Spleen (tissue), 11 donors: ENCODE measurements at regions not wholly inside any gene's neighbourhood (a gene's known extent, or its start where the extent isn't known, plus 50 kb on each side); places are given as distances from the start of the nearest gene placed in this dataset.

Source experiments
- DNase-seq: peaks from one replicate; pipeline ENCODE4 v3.0.0-alpha.2; 2020
- H3K27ac ChIP-seq, 8 donors: fragments of 200-600 bp; sonication (generic) in 7 of 8; 1 replicate in 4 of 8; 2 replicates in 4 of 8; pipeline versions ENCODE4 v1.5.0 to v1.8.0; 2016 to 2021; ENCODE audit warnings: inconsistent platforms in 4 of 8, mild to moderate bottlenecking in 4 of 8, moderate library complexity in 1 of 8
- H3K27me3 ChIP-seq, 7 donors: fragments of 200-600 bp; sonication (generic) in 6 of 7; replicated peaks in 1 of 7; 1 replicate in 4 of 7; 2 replicates in 3 of 7; pipeline versions ENCODE4 v1.5.0 to v1.8.0; 2016 to 2021; ENCODE audit warnings: inconsistent platforms in 3 of 7, mild to moderate bottlenecking in 1 of 7
- H3K36me3 ChIP-seq, 6 donors: fragments of 200-600 bp; sonication (generic) in 5 of 6; 1 replicate in 4 of 6; 2 replicates in 2 of 6; pipeline versions ENCODE4 v1.5.0 to v1.8.0; 2016 to 2021; ENCODE audit warnings: inconsistent platforms in 2 of 6
- H3K4me1 ChIP-seq, 6 donors: fragments of 200-600 bp; sonication (generic) in 5 of 6; 1 replicate in 3 of 6; 2 replicates in 3 of 6; pipeline versions ENCODE4 v1.5.0 to v1.8.0; 2016 to 2021; ENCODE audit warnings: inconsistent platforms in 3 of 6
- H3K4me3 ChIP-seq, 8 donors: fragments of 200-600 bp; sonication (generic) in 7 of 8; 1 replicate in 4 of 8; 2 replicates in 4 of 8; pipeline versions ENCODE4 v1.5.0 to v1.8.0; 2016 to 2021; ENCODE audit warnings: inconsistent platforms in 4 of 8, mild to moderate bottlenecking in 4 of 8, moderate library complexity in 2 of 8
- H3K9me3 ChIP-seq, 8 donors: fragments of 200-600 bp; sonication (generic) in 7 of 8; 1 replicate in 4 of 8; 2 replicates in 4 of 8; pipeline versions ENCODE4 v1.5.0 to v1.8.0; 2016 to 2021; ENCODE audit warnings: inconsistent platforms in 4 of 8
- CTCF ChIP-seq, 11 experiments: fragments of 200-600 bp in 7 of 11; fragments of 450-650 bp in 4 of 11; sonication (generic) in 4 of 11; IDR thresholded peaks in 8 of 11; conservative IDR thresholded peaks in 3 of 11; 1 replicate in 7 of 11; 2 replicates in 4 of 11; pipeline versions ENCODE4 v1.4.0 to v1.8.0; 2016 to 2021; ENCODE audit warnings: antibody characterized with exemption in 11 of 11, inconsistent platforms in 4 of 11, mild to moderate bottlenecking in 1 of 11
- POLR2A ChIP-seq, 3 donors: fragments of 450-650 bp; IDR thresholded peaks; one replicate each; pipeline ENCODE4 v1.5.1; 2017; ENCODE audit warnings: antibody characterized with exemption in 3 of 3, mild to moderate bottlenecking in 1 of 3
- POLR2AphosphoS5 ChIP-seq, 3 donors: sonication (generic); formaldehyde crosslinking; IDR thresholded peaks; one replicate each; pipeline ENCODE4 v1.5.1; 2017; ENCODE audit warnings: antibody characterized with exemption in 3 of 3
- WGBS, 5 donors: extraction: QIAGEN DNeasy Blood & Tissue Kit in 3 of 5; methylation state at CpG; one replicate each; pipeline versions ENCODE4 v1.1.5 to v1.1.7; 2013 to 2018; 5-methylcytosine and 5-hydroxymethylcytosine counted together
- intact Hi-C: fragments of 100-400 bp; cut with DNase I; formaldehyde crosslinking; loops from one replicate; pipeline ENCODE4 v1.15.0; 2023; ENCODE audit warnings: low total_unique reads
- donor health status: healthy with polysubstance abuse.
- donor health status: DM: no; HTN: no; CAD: no; lungs with moderate emphysema.
- donor health status: DM: no; HTN: no; CAD: no.
- donor health status: Bipolar disorder and iron deficiency.
- donor health status: healthy.
- donor health status: DM: no; HTN: no; CAD: no.
- donor health status: DM: yes; HTN: yes; CAD: no.

GRCh38 chr3:76245622-76246021 is 460.3 kb upstream of the ZNF717 start:
- H3K36me3 ChIP-seq, result no peaks in the 10 kb centered on the region
- H3K27me3 ChIP-seq, result no peaks in the 10 kb centered on the region
- no peak for DNase-seq
- TF ChIP-seq POLR2A (IDR thresholded peaks at IDR 0.05) (no peak), CTCF (IDR thresholded peaks at IDR 0.05 in 8 of 11, conservative IDR thresholded peaks at IDR 0.05 in 3 of 11) (no peak)
- H3K4me1 ChIP-seq, result no peaks in the 10 kb centered on the region
- H3K27ac ChIP-seq, result no peak overlapping the region
- H3K9me3 ChIP-seq, result peaks cover 0 to 16% (median 2%) of the 10 kb centered on the region in 8 donors
- intact Hi-C loops, result no loop called here
- H3K4me3 ChIP-seq, result no peak overlapping the region

- DNase-seq, result no peak
- TF ChIP-seq POLR2AphosphoS5 (IDR thresholded peaks at IDR 0.05) (no peak), POLR2A (IDR thresholded peaks at IDR 0.05) (no peak)
- WGBS, 5 donors, result 86 to 92% (median 88%) methylated on average over 1 of the region's 1 CpG
- intact Hi-C loops, result no loop called here
- H3K4me1 ChIP-seq, result no peaks in the 10 kb centered on the region
- H3K36me3 ChIP-seq, result no peaks in the 10 kb centered on the region
- H3K27ac ChIP-seq, result no peak overlapping the region
- H3K9me3 ChIP-seq, result peaks cover 0 to 11% (median 0%) of the 10 kb centered on the region in 8 donors
- H3K4me3 ChIP-seq, result no peak overlapping the region
- no peaks in the 10 kb centered on the region for H3K27me3 ChIP-seq
These were observed 479.1 kb upstream of the ZNF717 start for GRCh38 chr3:76264496-76264895.

- DNase-seq, result no peak
- Histone ChIP-seq H3K4me1 (no peaks in the 10 kb centered on the region), H3K27ac (no peak overlapping the region), H3K27me3 (no peaks in the 10 kb centered on the region), H3K36me3 (no peaks in the 10 kb centered on the region), H3K9me3 (peaks cover 0 to 11% (median 0%) of the 10 kb centered on the region in 8 donors), H3K4me3 (no peak overlapping the region)
- intact Hi-C loops, result no loop called here
- TF ChIP-seq POLR2A (IDR thresholded peaks at IDR 0.05) (no peak), CTCF (IDR thresholded peaks at IDR 0.05 in 8 of 11, conservative IDR thresholded peaks at IDR 0.05 in 3 of 11) (no peak), POLR2AphosphoS5 (IDR thresholded peaks at IDR 0.05) (no peak)
- 67 to 81% (median 72%) methylated on average over 6 of the region's 6 CpGs for WGBS, 5 donors
These were observed 479.6 kb upstream of the ZNF717 start for GRCh38 chr3:76264911-76265310.

GRCh38 chr3:76266511-76266910 is 481.2 kb upstream of the ZNF717 start:
- intact Hi-C loops, result no loop called here
- no peak for DNase-seq
- Histone ChIP-seq H3K27ac (no peak overlapping the region), H3K36me3 (no peaks in the 10 kb centered on the region), H3K27me3 (no peaks in the 10 kb centered on the region), H3K4me1 (no peaks in the 10 kb centered on the region), H3K4me3 (no peak overlapping the region), H3K9me3 (peaks cover 0 to 7% (median 0%) of the 10 kb centered on the region in 8 donors)
- TF ChIP-seq POLR2A (IDR thresholded peaks at IDR 0.05) (no peak), POLR2AphosphoS5 (IDR thresholded peaks at IDR 0.05) (no peak), CTCF (IDR thresholded peaks at IDR 0.05 in 8 of 11, conservative IDR thresholded peaks at IDR 0.05 in 3 of 11) (no peak)
- WGBS, 5 donors, result 72 to 81% (median 78%) methylated on average over 1 of the region's 1 CpG

- no peak for DNase-seq
- Histone ChIP-seq H3K4me3 (no peak overlapping the region), H3K4me1 (no peaks in the 10 kb centered on the region), H3K27me3 (no peaks in the 10 kb centered on the region), H3K9me3 (peaks cover 0 to 7% (median 0%) of the 10 kb centered on the region in 8 donors), H3K36me3 (no peaks in the 10 kb centered on the region), H3K27ac (no peak overlapping the region)
- intact Hi-C loops, result no loop called here
- TF ChIP-seq CTCF (IDR thresholded peaks at IDR 0.05 in 8 of 11, conservative IDR thresholded peaks at IDR 0.05 in 3 of 11), result no peak
- TF ChIP-seq POLR2A (IDR thresholded peaks at IDR 0.05), result no peak
- TF ChIP-seq POLR2AphosphoS5 (IDR thresholded peaks at IDR 0.05), result no peak
- WGBS, 5 donors, result 62 to 89% (median 76%) methylated on average over 4 of the region's 4 CpGs
These were observed 482.6 kb upstream of the ZNF717 start for GRCh38 chr3:76267851-76268380.
